ENCODE measurements at regions not wholly inside any gene's neighbourhood (a gene's known extent, or its start where the extent isn't known, plus 50 kb on each side); places are given as distances from the start of the nearest gene placed in this dataset.

DNA sequence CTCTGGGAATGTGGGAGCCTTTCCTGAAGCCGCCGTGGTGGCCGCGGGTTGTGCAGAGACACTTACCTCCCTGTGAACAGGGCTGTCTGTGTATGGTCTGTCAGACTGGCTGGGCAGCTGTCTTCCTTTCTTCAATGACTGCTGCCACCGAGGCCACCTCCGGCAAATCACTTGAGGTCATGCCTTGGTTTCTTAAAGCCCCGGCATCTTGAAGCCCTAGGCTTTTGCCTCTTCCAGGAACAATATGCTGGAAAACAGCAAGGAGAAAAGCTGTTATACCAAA is 79.5 kb upstream of the ZSWIM6 start:
- H3K9me3 Mint-ChIP-seq: no peaks in the 10 kb centered on the region
- peaks cover 6% of the 10 kb centered on the region for H3K27me3 Mint-ChIP-seq (ENCODE audit: low read depth)
- H3K27ac Mint-ChIP-seq: no peak overlapping the region
- no peak overlapping the region for H3K4me3 Mint-ChIP-seq
- no peaks in the 10 kb centered on the region for H3K4me1 Mint-ChIP-seq (ENCODE audit: low read depth)
- H3K36me3 Mint-ChIP-seq (ENCODE audit: low read depth): no peaks in the 10 kb centered on the region

DNA sequence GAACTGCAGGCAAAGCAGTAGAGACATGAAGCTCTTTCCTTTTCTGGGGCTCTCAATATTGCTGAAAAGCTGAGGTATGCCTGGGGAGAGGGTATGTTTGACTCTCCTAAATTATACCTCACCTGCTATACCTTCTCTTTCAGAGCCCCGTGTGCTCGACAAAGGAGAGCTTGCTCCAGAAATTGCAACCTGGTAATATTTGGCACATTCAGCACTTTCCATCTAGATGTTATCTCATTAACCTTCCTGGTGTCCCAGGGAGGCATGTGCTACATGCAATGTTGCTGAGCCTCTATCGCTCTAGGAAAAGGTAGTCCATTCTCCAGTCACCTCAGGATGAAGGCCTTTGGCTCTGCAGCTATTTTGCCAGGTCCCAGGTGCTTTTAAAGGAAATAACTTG is 78.5 kb upstream of the ZSWIM6 start:
- Mint-ChIP-seq H3K27me3 (ENCODE audit: low read depth) (peaks cover 6% of the 10 kb centered on the region), H3K27ac (no peak overlapping the region), H3K9me3 (no peaks in the 10 kb centered on the region), H3K4me3 (no peak overlapping the region), H3K36me3 (ENCODE audit: low read depth) (no peaks in the 10 kb centered on the region), H3K4me1 (ENCODE audit: low read depth) (no peaks in the 10 kb centered on the region)

DNA sequence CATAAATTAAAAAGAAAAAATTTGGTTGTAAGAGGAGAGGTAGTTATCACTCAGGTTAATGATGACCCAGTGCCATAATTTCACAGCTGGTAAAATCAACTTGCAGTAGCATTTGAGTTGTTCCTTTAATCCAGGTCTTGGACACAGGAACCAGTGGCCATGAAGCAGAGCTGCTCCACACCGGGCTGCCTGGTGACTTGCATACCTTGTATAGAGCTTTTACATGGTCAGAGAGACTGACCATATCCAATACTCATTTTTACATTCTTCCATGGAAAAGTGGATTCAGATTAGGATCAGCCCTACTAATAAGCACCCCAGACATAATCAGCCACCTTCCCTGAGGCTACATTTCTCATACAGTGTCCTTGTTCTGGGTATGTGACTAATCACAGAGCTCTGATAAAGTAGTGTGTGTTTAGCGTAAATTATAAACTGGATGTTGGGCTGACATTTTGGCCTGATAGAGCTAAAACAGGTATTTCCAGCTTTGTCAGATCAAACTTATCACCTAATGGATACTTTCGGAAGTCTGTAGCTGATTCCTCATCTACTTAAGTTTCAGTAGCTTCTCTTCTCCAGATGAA is 77.0 kb upstream of the ZSWIM6 start:
- no peak overlapping the region for H3K4me3 Mint-ChIP-seq
- H3K4me1 Mint-ChIP-seq (ENCODE audit: low read depth): no peaks in the 10 kb centered on the region
- H3K9me3 Mint-ChIP-seq: no peaks in the 10 kb centered on the region
- no peaks in the 10 kb centered on the region for H3K36me3 Mint-ChIP-seq (ENCODE audit: low read depth)
- peaks cover 6% of the 10 kb centered on the region for H3K27me3 Mint-ChIP-seq (ENCODE audit: low read depth)
- no peak overlapping the region for H3K27ac Mint-ChIP-seq

DNA sequence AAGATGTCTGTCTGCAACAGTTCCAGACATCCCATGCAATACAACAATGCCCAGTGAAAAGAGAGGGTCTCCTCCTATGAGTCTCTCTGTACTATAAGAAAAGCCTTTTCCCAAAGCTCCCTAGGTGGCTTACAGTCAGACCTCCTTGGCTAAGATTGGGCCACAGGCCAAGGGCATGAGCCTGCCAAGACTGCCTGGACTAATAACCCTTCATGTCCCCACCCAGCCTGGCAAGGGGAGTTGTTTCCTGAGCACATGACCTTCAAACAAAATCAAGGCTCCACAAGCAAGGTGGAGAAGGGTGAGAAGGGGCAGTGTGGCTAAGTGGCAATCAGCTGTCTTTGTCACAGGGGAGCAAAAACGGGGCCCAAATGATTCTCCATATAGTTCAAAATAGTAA is 75.6 kb upstream of the ZSWIM6 start:
- H3K36me3 Mint-ChIP-seq (ENCODE audit: low read depth): no peaks in the 10 kb centered on the region
- H3K4me3 Mint-ChIP-seq: no peak overlapping the region
- H3K9me3 Mint-ChIP-seq: no peaks in the 10 kb centered on the region
- H3K4me1 Mint-ChIP-seq (ENCODE audit: low read depth): no peaks in the 10 kb centered on the region
- H3K27me3 Mint-ChIP-seq (ENCODE audit: low read depth): peaks cover 6% of the 10 kb centered on the region
- H3K27ac Mint-ChIP-seq: no peak overlapping the region

DNA sequence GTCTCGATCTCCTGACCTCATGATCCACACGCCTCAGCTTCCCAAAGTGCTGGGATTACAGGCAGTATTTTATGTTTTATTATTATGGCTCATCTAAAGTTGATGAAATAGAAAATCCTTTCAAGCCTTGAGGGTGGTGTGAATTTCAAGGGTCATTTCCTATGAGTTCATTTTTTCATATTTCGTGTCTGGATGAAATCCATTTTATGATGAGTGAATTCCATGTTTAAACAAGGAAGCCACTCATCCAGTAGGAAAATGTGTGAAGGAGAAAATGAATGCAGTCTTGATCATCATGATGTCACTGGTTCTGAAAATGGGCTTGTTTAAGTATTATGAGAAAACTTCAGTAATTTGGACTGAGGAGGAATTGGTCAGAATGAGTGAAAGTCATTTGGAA is 74.6 kb upstream of the ZSWIM6 start:
- no peaks in the 10 kb centered on the region for H3K9me3 Mint-ChIP-seq
- H3K27ac Mint-ChIP-seq: no peak overlapping the region
- H3K4me3 Mint-ChIP-seq: no peak overlapping the region
- peaks cover 6% of the 10 kb centered on the region for H3K27me3 Mint-ChIP-seq (ENCODE audit: low read depth)
- H3K4me1 Mint-ChIP-seq (ENCODE audit: low read depth): no peaks in the 10 kb centered on the region
- no peaks in the 10 kb centered on the region for H3K36me3 Mint-ChIP-seq (ENCODE audit: low read depth)

DNA sequence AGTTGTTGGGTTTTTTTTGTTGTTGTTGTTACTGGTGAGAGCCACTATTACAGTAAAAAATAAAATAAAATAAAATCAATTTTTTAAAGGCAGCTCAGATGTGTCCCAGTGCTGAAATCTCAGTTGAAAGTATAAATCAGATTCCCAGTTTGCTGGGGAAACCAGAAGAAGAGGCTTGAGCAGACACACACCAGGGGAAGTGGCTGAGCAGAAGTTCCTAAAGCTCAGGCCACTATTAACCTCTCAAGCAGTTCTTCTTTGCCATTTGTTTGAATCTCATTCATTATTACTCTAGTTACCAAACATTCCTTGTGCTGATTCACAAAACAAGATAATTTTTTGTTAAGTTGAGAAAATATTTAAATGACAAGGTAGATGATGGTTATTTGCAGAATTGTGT is 70.9 kb upstream of the ZSWIM6 start:
- Mint-ChIP-seq H3K9me3 (no peaks in the 10 kb centered on the region), H3K36me3 (ENCODE audit: low read depth) (no peaks in the 10 kb centered on the region)

DNA sequence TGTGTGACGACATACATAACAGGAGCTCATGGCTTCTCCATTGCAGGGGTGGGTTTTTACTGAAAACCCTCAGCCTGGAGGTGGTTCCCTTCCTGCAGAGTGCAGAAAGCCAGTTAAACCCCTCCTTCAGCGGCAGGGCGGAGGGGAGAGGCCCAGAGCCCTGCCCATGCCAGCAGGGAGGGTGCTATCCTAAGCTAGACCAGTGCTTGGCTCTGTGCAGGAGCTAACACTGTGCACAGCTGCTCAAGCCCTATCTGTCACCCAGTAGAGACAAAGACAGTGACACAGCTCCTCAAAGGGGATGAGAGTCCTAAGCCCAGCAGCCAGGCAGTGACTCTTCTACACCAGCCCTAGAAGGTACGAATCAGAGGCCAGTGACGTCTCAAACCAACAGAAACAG is 70.0 kb upstream of the ZSWIM6 start:
- Mint-ChIP-seq H3K36me3 (ENCODE audit: low read depth) (no peaks in the 10 kb centered on the region), H3K9me3 (no peaks in the 10 kb centered on the region), H3K27me3 (ENCODE audit: low read depth) (peaks cover 6% of the 10 kb centered on the region), H3K27ac (no peak overlapping the region), H3K4me1 (ENCODE audit: low read depth) (peaks cover 7% of the 10 kb centered on the region), H3K4me3 (no peak overlapping the region)

More for the DNA sequence above, 70.9 kb upstream of the ZSWIM6 start:
- H3K4me1 Mint-ChIP-seq (ENCODE audit: low read depth): peaks cover 7% of the 10 kb centered on the region
- H3K27ac Mint-ChIP-seq: no peak overlapping the region
- no peak overlapping the region for H3K4me3 Mint-ChIP-seq
- H3K27me3 Mint-ChIP-seq (ENCODE audit: low read depth): peaks cover under 1% of the 10 kb centered on the region

DNA sequence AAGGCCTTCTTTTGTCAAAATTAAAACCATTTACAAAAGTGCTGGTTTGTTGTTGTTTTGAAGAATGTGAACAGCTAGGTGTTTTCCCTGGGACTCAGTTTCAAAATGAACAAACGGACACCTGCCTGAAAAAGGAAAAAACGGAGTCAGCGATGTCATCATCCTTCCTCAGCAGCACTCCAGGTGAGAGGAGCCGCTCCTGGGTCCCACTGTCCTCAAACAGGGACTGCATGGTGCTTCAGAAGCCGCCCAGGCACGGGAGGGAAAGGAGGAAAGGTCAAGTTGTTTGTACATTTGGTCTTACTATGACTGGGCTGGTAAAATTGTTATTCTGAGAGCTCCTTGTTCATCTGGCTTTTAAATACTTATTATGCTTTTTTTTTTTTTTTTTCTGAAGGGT is 69.0 kb upstream of the ZSWIM6 start:
- Mint-ChIP-seq H3K4me3 (no peak overlapping the region), H3K27ac (no peak overlapping the region), H3K27me3 (ENCODE audit: low read depth) (peaks cover 8% of the 10 kb centered on the region), H3K36me3 (ENCODE audit: low read depth) (no peaks in the 10 kb centered on the region), H3K4me1 (ENCODE audit: low read depth) (peaks cover 7% of the 10 kb centered on the region), H3K9me3 (no peaks in the 10 kb centered on the region)

DNA sequence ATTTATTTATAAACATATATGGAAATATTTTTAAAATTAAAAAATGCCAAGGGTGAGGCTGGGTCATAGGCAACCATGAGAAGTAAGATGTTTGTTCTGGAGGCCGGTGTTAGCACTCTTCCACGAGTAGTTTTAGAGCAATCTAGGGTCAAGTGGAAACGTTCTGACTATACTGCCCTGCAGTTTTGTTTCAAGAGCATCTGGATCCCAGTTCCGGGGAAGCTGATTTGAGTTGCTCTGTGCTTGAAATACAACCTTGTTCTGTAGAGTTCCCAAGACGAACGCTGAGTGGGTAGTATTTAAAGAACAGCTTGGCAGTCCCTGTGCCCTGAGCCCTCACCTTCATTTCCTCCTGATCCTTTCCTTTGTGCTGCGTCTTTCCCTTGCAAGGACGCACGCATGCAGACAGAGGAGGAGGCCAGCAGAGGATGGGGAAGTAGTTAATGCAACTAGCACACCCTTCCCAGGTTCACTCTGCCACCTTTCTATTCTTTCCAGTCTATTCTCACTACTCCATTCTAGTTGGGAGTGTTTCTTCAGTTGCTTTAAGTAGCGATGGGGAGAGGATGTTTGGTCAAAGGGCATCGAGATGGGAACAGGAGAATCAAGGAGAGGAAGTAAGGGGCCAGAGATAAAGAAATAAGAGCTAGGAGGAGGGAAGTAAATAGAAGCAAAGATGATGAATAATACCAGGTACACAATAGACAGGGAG is 68.3 kb upstream of the ZSWIM6 start:
- H3K4me1 Mint-ChIP-seq (ENCODE audit: low read depth): peaks cover 7% of the 10 kb centered on the region
- no peak overlapping the region for H3K27ac Mint-ChIP-seq
- H3K9me3 Mint-ChIP-seq: no peaks in the 10 kb centered on the region
- peaks cover 8% of the 10 kb centered on the region for H3K27me3 Mint-ChIP-seq (ENCODE audit: low read depth)
- H3K36me3 Mint-ChIP-seq (ENCODE audit: low read depth): no peaks in the 10 kb centered on the region
- H3K4me3 Mint-ChIP-seq: no peak overlapping the region

DNA sequence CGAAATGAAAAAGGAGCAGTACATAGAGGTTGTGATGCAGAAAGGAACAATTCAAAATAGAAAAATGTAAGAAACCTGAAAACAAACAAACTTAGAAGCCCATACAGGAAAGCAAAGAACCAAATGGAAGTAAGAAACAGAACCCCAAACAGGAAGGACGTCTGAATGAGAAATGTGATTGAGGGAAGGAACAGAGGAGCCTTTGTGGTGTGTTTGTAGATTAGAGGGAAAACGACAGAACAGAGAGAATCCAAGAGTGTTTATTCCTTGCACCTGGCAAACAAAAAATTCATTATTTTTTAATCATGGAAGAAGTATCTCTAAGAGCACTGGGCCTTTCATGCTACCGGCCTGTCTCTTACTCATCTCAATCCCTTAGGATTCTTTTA is 67.8 kb upstream of the ZSWIM6 start:
- peaks cover 8% of the 10 kb centered on the region for H3K27me3 Mint-ChIP-seq (ENCODE audit: low read depth)
- H3K27ac Mint-ChIP-seq: no peak overlapping the region
- H3K36me3 Mint-ChIP-seq (ENCODE audit: low read depth): no peaks in the 10 kb centered on the region
- no peak overlapping the region for H3K4me3 Mint-ChIP-seq
- peaks cover 10% of the 10 kb centered on the region for H3K4me1 Mint-ChIP-seq (ENCODE audit: low read depth)
- H3K9me3 Mint-ChIP-seq: no peaks in the 10 kb centered on the region

DNA sequence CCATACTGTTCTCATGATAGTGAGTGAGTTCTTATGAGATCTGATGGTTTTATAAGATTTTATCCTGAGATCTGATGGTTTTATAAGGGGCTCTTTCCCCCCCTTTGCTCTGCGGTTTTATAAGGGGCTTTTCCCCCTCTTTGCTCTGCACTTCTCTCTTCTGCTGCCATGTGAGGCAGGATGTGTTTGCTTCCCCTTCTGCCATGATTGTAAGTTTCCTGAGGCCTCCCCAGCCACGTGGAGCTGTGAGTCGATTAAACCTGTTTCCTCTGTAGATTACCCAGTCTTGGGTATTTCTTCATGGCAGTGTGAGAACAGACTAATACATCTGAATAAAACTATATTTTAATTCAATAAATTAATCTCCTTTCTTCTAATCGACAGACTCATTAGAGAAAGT is 64.9 kb upstream of the ZSWIM6 start:
- no peaks in the 10 kb centered on the region for H3K36me3 Mint-ChIP-seq (ENCODE audit: low read depth)
- no peaks in the 10 kb centered on the region for H3K9me3 Mint-ChIP-seq
- H3K27me3 Mint-ChIP-seq (ENCODE audit: low read depth): peaks cover 8% of the 10 kb centered on the region
- H3K4me1 Mint-ChIP-seq (ENCODE audit: low read depth): peaks cover 10% of the 10 kb centered on the region
- H3K27ac Mint-ChIP-seq: no peak overlapping the region
- H3K4me3 Mint-ChIP-seq: no peak overlapping the region

DNA sequence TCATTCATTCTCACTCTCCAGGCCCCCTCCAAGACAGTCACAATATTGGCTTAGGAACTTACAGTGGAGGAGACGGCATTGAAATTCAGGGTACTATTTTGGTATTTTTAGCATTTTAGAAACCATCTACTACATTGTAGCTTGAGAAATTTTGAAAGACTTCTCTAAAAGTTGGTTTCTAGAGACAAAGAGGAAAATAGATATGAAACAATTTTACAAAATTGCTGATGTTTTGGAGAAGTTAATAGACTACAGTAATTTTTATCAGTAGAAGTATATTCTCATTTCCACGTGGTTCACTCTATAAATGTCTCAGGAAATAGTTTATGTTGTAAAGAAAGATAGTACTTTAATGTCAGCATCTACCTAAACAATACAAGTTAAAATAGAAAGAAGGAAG is 63.2 kb upstream of the ZSWIM6 start:
- no peaks in the 10 kb centered on the region for H3K9me3 Mint-ChIP-seq
- peaks cover 6% of the 10 kb centered on the region for H3K4me1 Mint-ChIP-seq (ENCODE audit: low read depth)
- H3K27ac Mint-ChIP-seq: no peak overlapping the region
- peak overlapping the region; percentile 41 for H3K4me3 Mint-ChIP-seq
- peaks cover 8% of the 10 kb centered on the region for H3K27me3 Mint-ChIP-seq (ENCODE audit: low read depth)
- H3K36me3 Mint-ChIP-seq (ENCODE audit: low read depth): no peaks in the 10 kb centered on the region

DNA sequence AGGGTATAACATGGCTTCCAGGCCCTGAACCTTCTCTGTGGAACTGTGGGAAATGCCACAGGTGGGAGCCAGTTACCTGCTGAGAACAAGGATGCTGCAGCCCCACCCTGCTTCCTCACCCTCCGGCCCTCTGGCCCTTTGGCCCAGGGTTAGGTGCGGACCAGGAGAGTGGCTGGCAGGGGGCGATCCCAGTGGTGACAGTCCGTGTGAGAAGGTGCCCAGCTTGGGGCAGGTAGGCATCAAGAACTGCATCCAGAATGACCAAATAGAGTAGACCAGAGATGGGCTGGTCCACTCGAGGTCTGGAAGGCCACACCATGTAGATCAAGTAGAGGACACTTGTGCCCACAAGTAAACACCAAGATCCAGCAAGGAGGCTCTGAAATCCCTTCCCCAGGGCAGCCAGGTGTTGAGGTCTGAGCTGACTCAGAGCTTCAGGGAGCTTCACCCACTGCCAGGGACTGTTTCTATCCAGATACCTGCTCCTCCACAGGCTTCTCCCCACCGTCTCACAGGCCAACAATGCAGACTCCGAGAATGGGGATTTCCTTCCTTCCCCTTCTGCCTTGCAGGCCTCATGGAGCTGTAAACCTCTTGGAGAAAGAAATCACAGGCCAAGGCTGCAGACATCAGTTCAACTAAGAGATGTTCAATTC is 61.4 kb upstream of the ZSWIM6 start:
- Mint-ChIP-seq H3K27ac (no peak overlapping the region), H3K4me3 (no peak overlapping the region), H3K9me3 (no peaks in the 10 kb centered on the region), H3K4me1 (ENCODE audit: low read depth) (peaks cover 8% of the 10 kb centered on the region), H3K36me3 (ENCODE audit: low read depth) (no peaks in the 10 kb centered on the region), H3K27me3 (ENCODE audit: low read depth) (peaks cover 8% of the 10 kb centered on the region)

DNA sequence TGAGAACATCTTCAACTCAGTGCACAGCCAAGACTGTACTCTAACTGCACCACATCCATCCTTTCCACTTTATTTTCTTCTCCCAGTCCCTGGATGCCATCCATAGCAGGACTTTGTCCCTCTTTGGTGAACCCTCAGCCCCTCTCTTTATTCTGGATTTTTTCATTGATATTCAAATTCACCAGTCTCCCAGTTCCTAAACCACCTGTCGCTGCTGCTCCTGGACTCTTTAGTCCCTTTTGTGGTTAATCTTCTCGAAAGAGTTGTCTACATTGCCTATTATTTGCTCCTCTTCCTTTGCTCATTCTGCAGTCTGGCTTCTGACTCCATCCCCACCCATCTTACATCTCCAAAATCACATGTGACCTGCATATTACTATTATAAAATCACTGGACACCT is 59.4 kb upstream of the ZSWIM6 start:
- peaks cover 24% of the 10 kb centered on the region for H3K4me1 Mint-ChIP-seq (ENCODE audit: low read depth)
- no peaks in the 10 kb centered on the region for H3K27me3 Mint-ChIP-seq (ENCODE audit: low read depth)
- no peak overlapping the region for H3K4me3 Mint-ChIP-seq
- H3K9me3 Mint-ChIP-seq: no peaks in the 10 kb centered on the region
- no peak overlapping the region for H3K27ac Mint-ChIP-seq
- no peaks in the 10 kb centered on the region for H3K36me3 Mint-ChIP-seq (ENCODE audit: low read depth)

DNA sequence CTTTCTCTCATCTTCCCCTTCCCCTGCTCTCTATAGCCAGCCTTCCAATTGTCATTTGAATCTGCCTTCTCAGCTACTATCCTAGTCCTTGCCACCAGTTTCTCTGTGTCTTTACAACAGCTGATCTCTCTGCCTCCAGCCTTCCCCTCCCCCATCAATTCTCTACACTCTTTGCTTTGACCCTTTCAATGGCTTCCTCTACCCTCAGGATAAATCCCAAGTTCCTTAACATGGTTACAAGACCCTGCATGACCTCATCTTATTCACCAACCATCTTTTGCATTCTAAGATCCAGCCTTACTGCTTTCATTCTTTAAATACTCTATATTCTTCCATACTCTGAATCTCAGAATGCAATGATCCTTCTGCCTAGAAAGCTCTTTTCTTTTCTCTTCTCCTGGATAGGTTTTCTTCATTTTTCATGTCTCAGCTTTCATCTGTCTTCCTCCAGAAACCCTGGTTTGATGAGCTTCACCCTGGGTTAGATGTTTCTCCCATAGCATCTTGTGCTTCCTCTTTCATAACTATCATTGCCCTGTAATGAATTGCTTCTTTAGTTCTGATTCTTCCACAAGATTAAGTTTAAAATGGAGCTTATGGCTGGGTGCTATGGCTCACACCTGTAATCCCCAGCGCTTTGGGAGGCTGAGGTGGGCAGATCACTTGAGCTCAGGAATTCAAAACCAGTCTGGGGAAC is 58.6 kb upstream of the ZSWIM6 start:
- Mint-ChIP-seq H3K4me3 (no peak overlapping the region), H3K27ac (no peak overlapping the region), H3K36me3 (ENCODE audit: low read depth) (no peaks in the 10 kb centered on the region), H3K9me3 (no peaks in the 10 kb centered on the region), H3K4me1 (ENCODE audit: low read depth) (peaks cover 24% of the 10 kb centered on the region), H3K27me3 (ENCODE audit: low read depth) (no peaks in the 10 kb centered on the region)

Data from T-helper 1 cell treated with Interleukin-12 subunit alpha and Interleukin-12 subunit beta and Interleukin-4 antibody, amounts not matched to agents 30 μg/mL and 1 μg/mL, for 36 hours (primary cell).